CD4-positive, alpha-beta T cell treated with Interleukin-10 for 1 hour (primary cell): ENCODE measurements at regions not wholly inside any gene's neighbourhood (a gene's known extent, or its start where the extent isn't known, plus 50 kb on each side); places are given as distances from the start of the nearest gene placed in this dataset.

Source experiments
- DNase-seq: peaks from one replicate; pipeline ENCODE4 v3.0.0-alpha.2; 2020

- DNase-seq = no peak
These were observed 55.0 kb upstream of the DUSP5 start for GRCh38 chr10:110442746-110443145.

- DNase-seq = no peak
These were observed 54.3 kb upstream of the DUSP5 start for GRCh38 chr10:110443239-110444003.

DNA sequence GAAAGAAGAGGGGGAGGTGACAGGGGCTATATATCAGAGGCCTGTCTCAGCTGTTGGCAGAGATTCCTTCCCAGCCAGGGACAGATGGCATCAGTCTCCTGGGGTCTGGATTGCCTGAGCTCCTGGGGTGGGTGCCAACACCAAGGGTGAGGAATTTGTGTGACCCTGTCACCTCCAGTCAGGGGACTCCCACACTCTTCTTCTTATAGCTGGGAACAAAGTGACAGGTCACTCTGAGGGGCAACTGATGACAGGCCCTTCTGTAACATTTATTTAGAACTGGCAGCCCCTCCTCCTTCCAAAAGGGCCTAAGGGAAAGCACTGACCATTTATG lies 53.7 kb upstream of the DUSP5 start:
- no peak for DNase-seq

DNA sequence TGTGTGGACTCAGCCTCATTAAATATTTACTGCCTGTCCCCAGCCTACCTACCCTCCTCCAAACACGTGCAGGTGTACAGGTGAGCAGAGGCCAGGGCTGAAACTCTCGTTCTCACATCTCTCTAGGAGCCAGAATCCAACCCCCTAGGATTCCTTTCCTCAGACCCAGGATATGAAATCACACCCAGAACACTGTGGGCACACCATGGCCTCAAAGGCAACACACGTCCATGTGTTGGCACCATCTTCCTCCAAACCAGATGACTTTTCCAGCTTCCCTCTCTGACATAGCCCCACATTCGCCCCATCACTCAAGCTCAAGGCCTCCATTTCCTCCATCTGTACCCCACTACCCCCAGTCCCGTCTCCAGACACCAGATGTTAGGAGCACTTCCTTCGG lies 51.8 kb upstream of the DUSP5 start:
- no peak for DNase-seq

DNA sequence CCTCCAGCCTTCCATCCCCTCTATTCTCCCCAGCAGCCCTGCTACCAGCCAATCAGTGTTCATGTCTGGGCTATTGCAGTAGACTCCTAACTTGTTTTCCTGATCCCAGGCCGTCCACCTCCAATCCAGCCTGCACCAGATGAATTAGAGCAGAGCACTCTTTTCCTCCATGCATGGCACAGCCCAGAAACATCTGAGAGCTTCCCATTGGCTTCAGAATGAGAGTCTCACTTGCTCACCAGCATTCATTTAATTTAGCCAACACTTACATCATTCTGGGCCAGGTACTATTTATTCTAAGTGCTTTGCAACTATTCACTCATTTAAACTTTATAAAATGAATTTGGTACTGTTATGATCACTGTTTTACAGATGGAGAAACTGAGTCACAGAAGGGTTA lies 51.4 kb upstream of the DUSP5 start:
- DNase-seq = no peak

GRCh38 chr10:110446954-110447608 lies 50.6 kb upstream of the DUSP5 start:
- DNase-seq = no peak

DNA sequence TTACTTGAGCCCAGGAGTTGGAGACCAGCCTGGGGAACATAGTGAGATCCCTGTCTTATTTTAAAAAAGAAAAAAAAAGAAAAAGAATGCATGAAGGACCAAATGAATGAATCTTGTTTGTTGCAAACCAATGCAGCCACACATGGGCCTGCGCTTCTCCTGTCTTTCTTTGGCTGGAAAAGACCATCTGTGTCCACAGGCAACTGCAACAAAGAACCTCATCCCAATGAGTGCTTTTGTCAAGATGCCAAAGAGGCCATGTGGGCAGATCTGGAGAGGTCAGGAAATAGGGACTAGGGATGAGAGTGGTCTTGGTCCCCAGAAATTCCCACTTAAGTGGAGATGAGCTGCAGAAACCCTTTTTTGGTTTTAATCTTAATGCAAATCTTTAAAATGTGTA lies 49.8 kb upstream of the DUSP5 start:
- DNase-seq = no peak
